Right hindlimb (tissue), 1 donor: ENCODE measurements at regions not wholly inside any gene's neighbourhood (a gene's known extent, or its start where the extent isn't known, plus 50 kb on each side); places are given as distances from the start of the nearest gene placed in this dataset.
"Not testable (repeated sequence)": the region's sequence is repeated elsewhere in the genome, so short reads cannot be mapped to it uniquely, and the experiment has no call there.

Experiments
- DNase-seq: peaks from one replicate; pipeline ENCODE4 v3.0.0-alpha.2; 2018

DNA sequence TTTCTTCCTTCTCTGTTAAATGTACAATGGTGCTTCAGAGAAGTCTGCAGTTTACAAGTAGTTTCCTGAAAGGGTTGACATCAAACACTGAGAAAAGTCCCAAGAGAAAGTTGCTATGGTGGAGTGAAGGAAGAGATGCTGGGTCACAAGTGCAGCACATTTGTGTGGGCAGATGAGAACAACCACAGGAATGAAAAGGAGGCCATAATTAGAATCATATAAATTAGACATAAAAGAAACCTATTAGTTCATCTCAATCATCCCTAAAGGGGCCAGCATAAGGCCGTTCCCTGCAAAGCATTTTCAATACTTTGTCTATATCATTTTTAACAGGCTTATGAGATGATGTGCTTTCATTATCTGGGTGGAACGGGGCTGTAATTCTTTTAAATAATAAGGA lies 359.2 kb downstream of the IRS2 start:
- no peak for DNase-seq

DNA sequence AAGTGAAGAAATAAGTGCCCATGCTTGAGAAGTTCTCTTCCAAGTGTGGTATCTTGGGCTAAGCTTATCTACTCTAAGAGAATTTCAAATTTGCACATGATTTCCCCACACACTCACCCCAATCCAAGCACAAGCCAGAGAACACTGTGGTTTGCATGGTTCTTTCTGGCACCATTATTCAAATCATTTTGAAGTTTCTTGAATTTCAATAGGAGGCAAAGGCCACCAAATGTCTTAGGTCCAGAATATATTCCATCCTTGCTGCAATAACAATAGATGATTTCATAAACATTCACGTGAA lies 359.7 kb downstream of the IRS2 start:
- DNase-seq, result no peak

DNA sequence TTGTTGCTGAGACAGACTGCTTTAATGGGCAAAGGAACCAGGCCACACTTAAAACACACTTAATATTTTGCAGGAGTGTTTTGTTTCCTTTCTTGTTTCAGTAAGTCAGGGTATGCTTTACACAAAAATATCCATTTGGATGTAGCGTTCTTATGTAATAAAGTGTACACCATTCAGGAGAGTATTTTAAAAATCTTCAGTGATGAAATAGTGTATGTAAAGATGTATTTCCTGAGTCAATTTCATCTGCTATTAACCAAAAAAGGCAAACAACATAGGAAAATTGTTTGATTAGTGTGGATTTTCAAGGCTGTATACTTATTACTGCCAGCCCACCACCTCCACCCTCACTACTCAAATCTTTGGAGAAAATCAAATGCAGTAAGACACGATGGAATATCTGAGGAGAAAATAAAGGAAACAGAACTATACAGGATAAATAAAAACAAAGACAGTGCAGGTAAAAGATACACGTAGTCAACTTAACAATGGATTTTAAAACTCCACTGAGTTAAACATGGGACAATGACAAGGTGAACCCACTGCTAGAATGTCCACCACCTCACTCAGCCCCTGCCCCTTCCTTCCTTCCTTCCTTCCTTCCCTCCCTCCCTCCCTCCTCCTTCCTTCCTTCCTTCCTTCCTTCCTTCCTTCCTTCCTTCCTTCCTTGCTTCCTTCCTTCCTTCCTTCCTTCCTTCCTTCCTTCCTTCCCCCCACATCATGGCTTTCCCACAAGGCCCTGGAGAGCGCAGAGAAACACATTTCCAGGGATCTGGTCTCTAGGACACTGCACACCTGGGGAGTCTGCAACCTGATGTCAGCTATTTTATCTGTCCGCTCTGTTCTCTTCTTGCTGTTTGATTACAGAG lies 360.3 kb downstream of the IRS2 start:
- DNase-seq, result no peak

DNA sequence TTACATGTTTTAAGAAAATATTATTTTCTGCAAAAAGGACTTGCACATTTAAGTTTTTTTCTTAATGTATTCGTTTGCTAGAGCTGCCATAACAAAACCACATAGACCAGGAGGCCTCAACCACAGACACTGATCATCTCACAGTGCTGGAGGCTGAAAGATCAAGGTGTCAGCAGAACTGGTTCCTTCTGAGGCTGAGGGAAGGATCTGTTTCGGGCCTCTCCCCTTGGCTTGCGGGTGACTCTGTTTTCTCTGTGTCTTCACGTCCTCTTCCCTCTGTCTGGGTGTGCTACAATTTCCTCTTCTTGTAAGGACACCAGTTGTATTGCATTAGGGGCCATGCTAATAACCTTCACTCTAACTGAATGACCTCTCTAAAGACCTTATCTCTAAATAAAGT lies 364.2 kb downstream of the IRS2 start:
- no peak for DNase-seq

DNA sequence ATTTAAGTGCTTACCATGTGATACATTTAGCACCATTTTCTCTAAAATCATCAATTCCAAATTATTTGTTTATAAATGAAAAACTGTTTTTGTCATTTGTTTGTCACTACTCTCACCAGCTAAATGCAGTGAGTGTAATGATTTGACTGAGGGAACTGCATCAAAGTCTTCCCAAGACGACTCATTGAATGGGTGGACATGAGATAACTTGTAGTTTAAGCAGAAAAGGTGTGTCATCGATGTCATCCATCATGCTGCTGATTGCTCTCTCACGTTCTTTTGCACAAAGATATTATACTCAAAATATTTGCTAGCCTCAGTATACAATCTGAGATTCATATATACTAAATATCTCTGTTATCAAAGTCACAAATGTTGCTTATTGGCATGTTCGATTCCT lies 366.5 kb downstream of the IRS2 start:
- DNase-seq, result no peak

DNA sequence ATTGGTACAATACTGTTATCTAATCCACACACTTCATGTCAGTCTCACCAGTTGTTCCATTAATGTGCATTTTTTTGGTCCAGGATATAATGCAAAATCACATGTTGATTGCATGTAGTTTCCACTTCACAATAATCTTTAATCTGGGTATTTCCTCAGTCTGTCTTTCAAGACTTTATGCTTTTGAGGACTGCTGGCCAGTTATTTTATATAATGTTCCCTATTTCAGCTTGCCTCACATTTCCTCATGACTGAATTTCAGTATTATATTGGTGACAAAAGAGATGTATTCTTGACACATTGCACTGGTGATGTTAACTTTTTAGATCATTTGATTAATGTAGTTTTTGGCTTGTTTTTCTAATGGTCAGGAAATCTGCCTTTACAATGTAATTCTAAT lies 368.3 kb downstream of the IRS2 start:
- DNase-seq, result no peak

DNA sequence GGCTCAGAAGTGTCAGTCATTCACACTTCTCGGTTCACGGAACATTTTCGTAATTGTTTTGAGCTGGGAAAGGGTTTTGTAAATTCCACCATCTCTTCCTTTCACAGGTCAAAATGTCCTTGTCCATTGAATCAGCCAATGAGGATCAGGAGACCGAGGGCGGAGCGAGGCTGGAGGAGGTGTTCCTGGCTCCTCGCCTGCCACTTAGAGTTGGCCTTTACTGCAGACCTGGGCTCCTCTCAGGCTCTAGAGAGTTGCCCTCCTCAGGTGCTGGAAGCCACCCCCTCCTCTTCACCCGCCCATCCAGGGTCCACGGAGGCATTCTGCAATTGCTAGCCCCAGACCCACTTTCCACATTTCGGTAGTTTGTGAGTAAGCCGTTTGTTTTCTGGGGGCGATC lies 370.4 kb downstream of the IRS2 start:
- no peak for DNase-seq

DNA sequence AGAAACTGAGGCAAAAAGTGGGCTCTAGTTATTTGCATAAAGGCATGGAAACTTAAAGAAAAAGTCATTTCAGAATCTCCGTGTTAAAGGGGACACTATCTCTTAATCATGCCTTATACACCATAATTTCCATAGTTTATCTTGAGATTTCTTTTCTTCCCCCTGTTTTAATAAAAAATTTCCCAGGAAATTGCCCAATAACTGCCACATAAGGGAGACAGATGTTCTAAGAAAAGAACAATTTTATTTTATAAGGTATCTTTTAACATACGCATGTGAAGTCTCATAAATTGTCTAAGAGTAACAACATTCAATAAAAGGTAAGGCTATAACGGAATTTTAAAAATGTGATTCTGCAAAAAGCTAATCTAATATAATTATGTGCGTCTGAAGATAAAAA lies 371.3 kb downstream of the IRS2 start:
- DNase-seq, result no peak

DNA sequence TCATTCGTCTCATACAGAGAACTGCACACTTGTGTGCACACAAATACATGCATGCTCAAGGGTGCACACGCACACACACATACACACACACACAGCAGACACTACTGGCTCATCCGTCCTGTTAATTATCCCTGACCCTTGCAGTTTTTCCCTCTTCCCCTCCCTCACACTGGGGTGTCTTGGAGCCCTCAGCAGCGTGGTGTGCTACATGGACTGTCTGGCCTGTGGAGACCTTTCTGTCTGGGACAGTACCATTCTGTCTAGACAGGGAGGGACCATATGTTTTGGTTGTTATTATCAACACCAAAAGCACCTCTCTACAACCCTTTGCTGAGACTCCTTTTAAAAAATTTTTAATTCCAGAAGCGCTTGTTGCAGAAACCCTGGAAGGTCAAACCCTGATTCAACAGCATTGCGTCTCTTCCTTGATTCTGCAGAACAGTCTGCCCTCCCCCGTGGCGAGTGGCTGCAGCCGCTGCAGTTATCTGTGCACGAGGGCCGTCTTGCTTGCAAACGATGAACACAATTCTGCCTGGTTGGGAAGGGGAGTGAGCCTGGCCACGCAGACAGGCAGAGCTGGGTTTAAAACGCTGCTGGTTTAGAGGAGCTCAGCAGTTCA lies 374.0 kb downstream of the IRS2 start:
- peak; percentile 78 for DNase-seq

DNA sequence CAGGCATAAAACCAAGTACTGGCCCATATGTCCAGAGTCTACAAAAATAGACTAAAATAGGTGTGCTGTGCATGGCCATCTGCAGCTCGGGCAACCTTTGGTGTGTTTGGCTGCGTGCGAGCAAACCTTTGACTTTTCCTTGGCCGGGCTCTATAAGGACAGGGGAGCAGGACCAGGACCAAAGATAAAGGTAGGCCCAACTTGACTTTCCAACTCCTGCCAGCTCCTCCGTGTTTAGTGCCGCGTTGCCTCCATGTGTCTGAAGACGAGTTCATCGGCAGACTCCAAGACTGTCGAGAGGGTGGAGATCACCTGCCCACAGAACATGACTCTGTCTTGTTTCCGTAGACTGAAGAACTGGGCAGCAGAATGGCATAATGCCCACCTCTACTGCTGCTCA lies 375.5 kb downstream of the IRS2 start:
- DNase-seq, result no peak

DNA sequence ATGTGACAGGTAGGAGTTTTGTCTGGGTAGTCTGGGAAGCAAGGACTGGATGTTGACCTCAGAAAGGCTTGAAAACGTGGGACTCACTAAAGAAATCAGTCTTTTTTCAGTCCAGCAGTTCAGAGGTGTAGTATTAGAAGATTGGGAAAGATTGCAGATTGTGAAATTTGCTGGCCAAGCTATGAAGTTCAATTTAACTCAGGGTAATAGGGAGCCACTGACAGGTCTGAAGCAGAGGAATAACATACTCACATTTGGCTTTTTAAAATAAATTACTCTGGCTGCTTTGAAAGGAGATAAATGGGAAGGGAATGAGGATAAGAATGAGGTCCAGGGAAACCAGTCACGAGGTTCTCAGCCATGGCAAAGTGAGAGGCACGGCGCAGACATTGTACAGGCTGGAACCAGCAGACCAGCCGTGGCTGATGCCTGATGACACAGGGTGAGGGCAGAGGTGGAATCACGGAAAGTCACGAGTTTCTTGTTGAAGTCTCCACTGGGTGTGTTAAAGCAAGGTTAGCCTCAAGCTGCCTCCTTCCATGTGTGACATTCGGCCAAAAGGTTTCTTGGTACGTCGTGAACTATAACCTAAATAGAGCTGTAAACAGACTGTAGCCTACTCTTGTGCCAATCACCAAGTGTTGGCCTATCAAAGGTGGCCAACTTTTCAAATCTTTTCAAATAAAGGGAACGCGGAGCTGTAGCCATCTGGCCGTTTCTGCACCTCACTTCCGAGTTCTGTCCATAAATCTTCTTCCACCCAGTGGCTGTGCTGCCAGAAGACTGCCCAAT lies 377.6 kb downstream of the IRS2 start:
- no peak for DNase-seq

DNA sequence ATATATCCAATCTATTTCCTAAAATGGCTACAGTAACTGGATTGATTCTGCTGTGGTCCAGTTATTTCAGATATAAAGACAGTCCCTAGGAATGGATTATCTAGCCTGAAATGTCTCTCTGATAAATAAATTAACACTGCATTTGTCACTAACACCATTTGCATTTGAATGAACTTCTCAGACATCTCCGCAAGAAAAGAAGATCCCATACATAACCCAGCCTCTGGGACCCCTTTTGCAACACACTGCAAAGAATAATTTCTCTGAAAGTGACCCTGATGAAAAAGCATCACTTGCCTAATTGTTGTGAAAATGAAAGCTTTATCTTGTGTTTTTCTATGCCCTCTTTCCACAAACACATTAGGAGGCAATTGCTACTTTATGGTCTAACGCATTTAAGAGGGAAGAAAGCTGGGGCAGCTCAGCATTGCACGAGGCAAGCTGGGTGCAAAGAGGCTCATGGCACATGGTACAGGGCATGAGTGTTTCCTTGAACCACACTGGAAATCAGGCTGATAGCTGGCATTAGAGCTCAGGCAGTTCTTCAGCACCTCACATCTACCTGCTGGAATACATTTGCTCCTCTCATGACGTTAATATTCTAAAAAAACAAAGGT lies 379.9 kb downstream of the IRS2 start:
- no peak for DNase-seq

DNA sequence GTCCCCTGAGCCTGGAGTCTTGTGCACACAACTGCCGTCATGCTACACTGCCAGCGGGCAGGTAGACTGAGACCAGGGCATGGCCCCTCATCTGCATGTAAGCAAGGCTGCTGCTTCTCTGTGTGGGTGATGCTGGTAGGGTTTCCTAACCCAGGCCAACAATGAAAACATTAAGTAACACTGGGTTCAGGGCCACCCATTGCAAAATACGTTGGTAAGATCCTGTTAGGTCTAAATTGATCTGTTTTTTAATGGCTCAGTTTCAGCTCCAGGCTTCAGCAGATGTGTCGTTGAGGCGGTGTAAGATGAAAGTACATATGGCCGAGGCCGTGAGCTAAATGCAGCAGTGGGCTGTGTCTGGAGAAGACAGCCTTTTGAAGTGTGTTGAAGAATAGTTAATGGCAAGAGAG lies 383.4 kb downstream of the IRS2 start:
- DNase-seq, result no peak

DNA sequence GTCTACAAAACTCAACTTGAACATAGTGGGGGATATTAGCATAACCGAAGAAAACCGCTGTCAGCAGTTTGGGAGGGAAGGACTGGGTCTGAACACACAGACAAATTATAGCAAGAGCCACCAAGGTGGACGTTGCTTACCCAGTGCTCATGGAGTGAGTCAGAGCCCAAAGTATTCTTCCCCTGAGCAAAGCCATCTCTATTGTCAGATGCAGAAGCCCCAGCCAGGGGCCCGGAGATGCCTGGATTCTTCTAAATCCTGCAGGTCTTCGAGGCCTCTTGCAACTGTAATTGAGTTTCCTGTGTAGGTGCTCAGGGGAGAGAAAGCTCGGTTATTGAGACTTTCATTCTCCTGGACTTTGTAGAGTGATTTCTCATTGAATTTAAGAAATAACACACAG lies 384.5 kb downstream of the IRS2 start:
- DNase-seq, result no peak

DNA sequence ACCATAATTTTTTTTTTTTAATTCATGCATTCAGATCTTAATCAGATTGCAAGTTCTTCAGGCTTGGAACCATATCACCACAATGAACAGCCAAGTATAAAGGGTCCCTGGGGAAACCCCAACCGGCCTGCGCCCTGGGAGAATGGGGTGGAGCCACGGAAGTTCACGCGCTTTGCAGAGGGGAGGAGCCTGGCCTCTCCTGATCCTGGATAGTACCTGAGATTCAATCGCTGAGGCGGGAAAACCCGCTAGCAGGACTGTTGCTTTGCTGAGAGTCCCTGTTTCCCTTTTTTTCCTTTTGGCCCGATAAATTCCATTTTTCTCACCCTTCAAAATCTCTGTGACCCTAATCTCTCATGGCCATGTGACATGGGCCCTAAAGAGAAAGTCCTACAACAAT lies 385.1 kb downstream of the IRS2 start:
- DNase-seq, result no peak

DNA sequence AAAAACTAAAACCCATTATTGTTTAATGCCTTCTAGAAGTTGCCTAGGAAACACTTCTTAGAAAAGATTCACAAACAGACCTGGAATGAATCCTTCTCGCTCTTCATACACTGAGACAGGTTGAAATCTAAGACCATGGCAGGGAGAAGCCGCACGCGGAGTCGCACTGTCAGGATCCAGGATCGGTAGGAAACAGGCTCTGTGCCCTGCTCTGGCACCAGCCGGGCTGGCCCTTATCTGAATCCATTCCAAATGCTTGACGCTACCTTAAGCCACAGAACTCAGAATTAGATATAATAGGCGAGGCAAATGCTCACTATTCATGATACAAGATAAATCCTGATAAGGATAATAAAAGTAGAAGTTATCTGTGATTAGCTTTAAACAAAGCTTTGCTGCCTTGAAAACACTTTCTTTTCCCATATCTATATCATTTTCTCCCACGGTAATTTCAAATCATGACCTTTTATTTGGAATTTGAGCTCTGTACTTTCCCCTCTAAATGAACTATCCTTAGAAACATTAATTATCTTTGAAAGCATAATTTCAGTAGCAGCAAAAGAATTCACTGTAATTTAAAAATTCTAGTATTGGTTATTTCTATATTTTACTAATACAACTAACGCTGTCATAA lies 385.6 kb downstream of the IRS2 start:
- DNase-seq, result no peak

DNA sequence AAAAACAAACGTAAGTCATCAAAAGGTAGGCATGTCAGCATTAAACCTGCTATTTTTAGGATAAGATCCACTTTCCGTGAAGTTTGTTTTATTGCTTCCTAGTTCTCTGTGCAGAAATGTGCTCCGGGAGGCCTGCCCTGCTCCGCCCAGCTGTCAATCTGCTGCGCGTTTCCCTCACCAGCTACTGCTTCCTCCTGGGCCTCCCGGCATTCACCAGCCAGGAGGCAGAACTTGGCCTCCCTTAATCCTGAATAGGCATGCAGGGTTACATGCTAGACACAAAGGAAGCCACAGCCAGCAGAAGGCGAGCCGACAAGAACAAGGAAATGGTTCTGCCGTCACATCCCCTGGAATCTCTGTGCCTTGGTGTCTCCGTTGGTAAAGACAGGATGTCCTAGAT lies 386.2 kb downstream of the IRS2 start:
- no peak for DNase-seq

DNA sequence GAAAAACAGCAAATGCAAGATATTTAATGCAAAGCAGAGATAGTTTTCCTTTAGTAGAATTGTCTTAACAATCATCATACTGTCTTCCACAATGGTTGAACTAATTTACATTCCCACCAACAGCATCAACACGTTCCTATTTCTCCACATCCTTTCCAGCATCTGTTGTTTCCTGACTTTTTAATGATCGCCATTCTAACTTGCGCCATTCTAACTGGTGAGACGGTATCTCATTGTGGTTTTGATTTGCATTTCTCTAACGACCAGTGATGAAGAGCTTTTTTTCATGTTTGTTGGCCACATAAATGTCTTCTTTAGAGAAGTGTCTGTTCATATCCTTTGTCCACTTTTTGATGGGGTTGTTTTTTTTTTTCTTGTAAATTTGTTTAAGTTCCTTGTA lies 388.3 kb downstream of the IRS2 start:
- not testable (repeated sequence) for DNase-seq

DNA sequence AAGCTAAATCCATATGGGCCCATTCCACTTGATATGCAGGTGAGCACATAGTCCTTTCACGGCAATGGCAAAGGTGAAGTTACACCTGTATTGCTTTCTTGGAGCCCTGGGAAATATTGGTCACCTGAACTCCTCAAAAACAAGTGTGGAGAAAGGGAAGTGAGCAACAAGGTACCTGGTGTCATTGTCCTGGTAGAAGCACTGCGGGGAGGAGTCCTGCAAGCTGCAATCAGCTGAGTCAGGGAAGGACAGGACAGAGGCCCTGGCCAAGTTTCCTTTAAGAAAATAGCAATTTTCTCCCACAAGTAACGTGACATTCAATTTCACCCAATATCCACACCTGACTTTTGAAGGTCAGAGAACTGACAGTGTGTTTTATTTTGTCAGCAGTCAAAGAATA lies 389.1 kb downstream of the IRS2 start:
- no peak for DNase-seq

DNA sequence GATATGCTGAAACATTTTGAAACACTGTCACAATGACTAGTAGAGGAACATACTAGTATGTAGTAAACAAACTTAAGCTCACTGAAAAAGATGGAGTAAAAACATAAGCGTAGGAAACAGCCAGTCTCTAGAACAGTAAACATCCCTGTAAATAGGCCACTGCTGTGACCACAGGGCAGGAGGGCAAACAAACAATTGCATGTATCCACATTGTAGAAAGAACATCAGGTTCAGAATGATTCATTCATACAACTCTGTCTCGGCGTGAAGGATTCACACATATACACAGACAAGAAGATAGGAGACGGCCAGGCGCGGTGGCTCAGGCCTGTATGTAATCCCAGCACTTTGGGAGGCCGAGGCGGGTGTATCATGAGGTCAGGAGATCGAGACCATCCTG lies 390.1 kb downstream of the IRS2 start:
- no peak for DNase-seq

DNA sequence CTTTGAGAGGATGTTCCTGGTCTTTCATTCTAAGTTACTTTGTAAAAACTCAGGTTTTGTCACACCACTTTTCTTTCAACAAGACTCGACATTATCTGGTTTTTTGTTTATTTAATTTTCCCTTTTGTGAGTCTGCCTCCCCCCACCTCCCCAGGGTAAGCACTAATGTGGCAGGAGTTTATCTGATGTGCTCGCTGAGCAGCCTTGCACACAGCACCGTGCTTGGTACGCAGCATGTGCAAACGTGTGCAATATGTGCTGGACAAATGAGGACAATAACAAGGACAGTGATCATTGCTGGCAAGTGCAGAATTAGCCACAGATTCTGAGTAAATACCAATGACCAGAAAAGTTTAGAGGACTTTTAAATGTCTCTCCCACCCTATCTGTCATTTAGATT lies 391.4 kb downstream of the IRS2 start:
- DNase-seq, result no peak

DNA sequence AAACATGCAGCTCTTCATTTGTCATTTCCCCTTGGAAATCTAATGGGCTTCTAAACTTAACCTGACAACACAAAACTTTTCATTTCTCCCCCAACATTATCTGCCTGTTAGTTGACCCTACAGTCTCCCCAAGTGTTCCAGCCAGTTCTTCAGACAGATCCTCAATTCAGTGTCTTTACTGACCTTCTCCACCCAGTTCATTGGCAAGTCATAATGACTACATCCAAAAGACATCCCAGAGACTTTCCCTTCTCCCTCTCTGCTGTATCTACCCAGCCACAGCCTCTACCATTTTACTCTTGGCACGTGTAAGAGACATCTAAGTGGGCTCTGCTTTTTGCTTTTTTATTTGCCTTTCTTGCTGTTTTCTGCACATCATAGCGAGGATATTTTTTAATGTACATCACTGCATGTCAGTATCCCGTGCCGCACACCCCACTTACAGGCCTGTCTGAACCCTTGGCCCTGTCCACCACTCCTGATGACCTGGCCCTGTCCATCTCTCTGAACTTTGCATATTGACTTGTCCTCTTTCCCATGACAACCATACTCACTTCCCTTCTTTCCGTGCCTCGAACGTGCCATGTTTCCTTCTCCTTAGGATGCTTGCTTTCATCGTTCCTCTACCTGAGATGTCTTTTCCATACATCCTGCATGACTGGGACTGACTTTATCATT lies 391.9 kb downstream of the IRS2 start:
- no peak for DNase-seq

DNA sequence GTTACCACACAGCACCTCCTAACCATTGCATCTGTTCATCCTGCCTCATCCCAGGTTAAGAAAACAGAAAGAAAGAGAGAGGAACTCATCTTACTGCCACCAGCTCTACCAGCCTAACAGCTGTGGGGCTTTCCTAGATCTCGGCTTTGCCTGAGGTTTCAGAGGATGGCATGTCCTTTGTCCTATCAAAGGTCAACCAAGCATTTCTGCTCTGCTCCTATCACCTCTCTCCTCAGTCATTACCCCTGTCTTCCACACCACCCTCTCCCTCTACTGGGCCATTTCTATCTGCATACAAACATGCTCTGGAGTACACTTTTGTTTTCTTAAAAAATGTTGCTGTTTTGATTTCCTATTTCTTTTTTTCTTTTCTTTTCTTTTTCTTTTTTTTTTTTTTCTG lies 393.3 kb downstream of the IRS2 start:
- no peak for DNase-seq
